Activated naive CD4-positive, alpha-beta T cell treated with anti-CD3 and anti-CD28 coated beads, Interleukin-2, amount 10 ng/mL, durations not matched to agents 7 days and 5 days (primary cell): ENCODE measurements at regions not wholly inside any gene's neighbourhood (a gene's known extent, or its start where the extent isn't known, plus 50 kb on each side); places are given as distances from the start of the nearest gene placed in this dataset.
"Not testable (repeated sequence)": the region's sequence is repeated elsewhere in the genome, so short reads cannot be mapped to it uniquely, and the experiment has no call there.

Source experiments
- CTCF ChIA-PET: fragments of 350-600 bp; sonication (Branson Sonifier 250); formaldehyde crosslinking; loops from one replicate; lab custom pipeline; 2021; ENCODE audit warnings: antibody characterized with exemption; lab: Charles Lee
- DNase-seq: peaks from one replicate; pipeline ENCODE4 v3.0.0-alpha.2; 2020
- H3K27ac Mint-ChIP-seq: one replicate; pipeline ENCODE4 v1.8.0; 2021; ENCODE audit warnings: mild to moderate bottlenecking, moderate library complexity, mixed read lengths
- H3K27me3 Mint-ChIP-seq: one replicate; pipeline ENCODE4 v1.8.0; 2021; ENCODE audit warnings: mild to moderate bottlenecking, mixed read lengths
- H3K36me3 Mint-ChIP-seq: one replicate; pipeline ENCODE4 v1.8.0; 2021; ENCODE audit warnings: mixed read lengths
- H3K4me1 Mint-ChIP-seq: one replicate; pipeline ENCODE4 v1.8.0; 2021; ENCODE audit warnings: mixed read lengths
- H3K4me3 Mint-ChIP-seq: one replicate; pipeline ENCODE4 v1.8.0; 2021; ENCODE audit warnings: mild to moderate bottlenecking, moderate library complexity, mixed read lengths
- H3K9me3 Mint-ChIP-seq: one replicate; pipeline ENCODE4 v1.8.0; 2021; ENCODE audit warnings: mixed read lengths

- Mint-ChIP-seq H3K9me3 (peaks cover 1% of the 10 kb centered on the region), H3K27ac (no peak overlapping the region), H3K27me3 (no peaks in the 10 kb centered on the region), H3K4me1 (no peaks in the 10 kb centered on the region), H3K36me3 (no peaks in the 10 kb centered on the region), H3K4me3 (no peak overlapping the region)
- CTCF ChIA-PET: no interaction called here
- no peak for DNase-seq
Measured at GRCh38 chr13:91046715-91047327, 300.7 kb upstream of the MIR17HG start.

DNA sequence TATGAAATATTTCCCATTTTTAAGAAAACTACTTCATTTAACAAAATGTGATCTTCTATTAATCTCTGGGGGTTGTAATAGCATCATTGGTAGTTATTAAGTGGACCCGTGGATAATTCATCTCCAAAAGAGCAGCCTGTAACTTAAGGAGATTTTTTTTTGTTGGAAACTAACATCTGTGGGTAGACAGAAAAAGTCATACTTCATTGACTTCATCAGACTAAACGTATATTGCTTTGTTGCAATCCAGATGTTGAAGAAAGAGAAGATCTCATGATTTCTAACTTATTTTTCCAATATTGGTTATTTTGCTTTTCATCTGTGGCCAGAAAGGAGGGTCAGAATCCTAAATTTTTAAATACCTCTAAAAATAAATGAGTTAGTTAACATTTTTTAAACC, 296.5 kb upstream of the MIR17HG start:
- Mint-ChIP-seq H3K27me3 (no peaks in the 10 kb centered on the region), H3K27ac (no peak overlapping the region), H3K4me3 (no peak overlapping the region), H3K4me1 (no peaks in the 10 kb centered on the region), H3K9me3 (peaks cover 1% of the 10 kb centered on the region), H3K36me3 (no peaks in the 10 kb centered on the region)
- DNase-seq: no peak
- CTCF ChIA-PET: no interaction called here

- DNase-seq: no peak
- Mint-ChIP-seq H3K36me3 (no peaks in the 10 kb centered on the region), H3K9me3 (peaks cover 1% of the 10 kb centered on the region), H3K27ac (no peak overlapping the region), H3K4me1 (no peaks in the 10 kb centered on the region), H3K27me3 (no peaks in the 10 kb centered on the region), H3K4me3 (no peak overlapping the region)
- CTCF ChIA-PET: no interaction called here
Measured at GRCh38 chr13:91052876-91053275, 294.6 kb upstream of the MIR17HG start.

DNA sequence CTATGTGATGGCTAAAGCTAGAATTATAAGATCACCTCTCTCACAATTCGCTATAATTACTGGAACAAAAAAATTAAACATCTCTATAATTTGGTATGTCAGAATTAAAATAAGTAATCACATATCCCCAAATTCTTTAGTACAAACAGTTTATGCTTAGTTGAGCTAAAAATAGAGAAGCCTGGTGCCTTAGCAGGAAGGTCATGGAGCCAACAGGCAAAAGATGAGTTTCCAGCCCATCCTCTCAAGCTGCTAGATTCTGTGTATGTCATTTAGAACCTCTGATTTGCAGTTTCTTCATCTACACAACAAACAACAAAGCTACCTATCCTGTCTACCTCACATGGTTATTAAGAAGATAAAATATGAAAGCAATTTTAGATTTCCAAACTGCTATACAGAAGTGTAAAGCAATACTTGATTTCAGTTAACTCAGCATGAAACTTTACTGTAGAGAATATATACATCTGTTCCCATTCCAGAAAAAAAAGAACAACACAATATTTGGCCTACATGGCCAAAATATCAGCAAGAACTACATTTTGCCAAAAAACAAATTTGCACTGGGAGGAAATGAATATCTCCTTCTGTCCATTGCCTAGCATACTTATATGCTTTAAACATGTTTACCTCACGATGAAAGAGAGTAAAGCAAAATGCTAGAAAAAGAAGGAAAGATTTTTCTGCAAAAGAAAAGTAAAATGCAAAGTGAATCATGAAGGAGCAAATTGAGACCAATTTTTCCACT, 294.0 kb upstream of the MIR17HG start:
- no peak for DNase-seq
- Mint-ChIP-seq H3K4me1 (no peaks in the 10 kb centered on the region), H3K4me3 (no peak overlapping the region), H3K9me3 (peaks cover 1% of the 10 kb centered on the region), H3K27me3 (no peaks in the 10 kb centered on the region), H3K36me3 (no peaks in the 10 kb centered on the region), H3K27ac (no peak overlapping the region)
- CTCF ChIA-PET: no interaction called here

DNA sequence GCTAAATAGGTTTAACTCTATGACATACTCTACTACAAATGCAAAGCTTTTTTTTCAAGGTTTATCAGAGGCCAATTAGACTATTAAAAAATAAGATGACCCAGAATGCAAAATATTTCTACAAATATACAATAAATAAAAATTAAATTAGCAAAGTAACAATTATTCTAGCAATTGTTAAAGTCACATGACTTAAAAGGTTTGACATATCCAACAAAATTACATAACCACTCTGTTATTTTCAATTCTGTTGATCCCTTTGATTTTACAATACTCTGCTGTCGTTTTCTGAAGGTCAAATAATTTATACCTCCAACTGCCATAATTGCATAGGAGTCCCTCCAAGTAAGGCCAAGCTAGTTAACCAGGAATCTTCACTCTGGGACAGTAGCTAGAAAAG, 292.6 kb upstream of the MIR17HG start:
- Mint-ChIP-seq H3K36me3 (no peaks in the 10 kb centered on the region), H3K27me3 (no peaks in the 10 kb centered on the region), H3K9me3 (peaks cover 5% of the 10 kb centered on the region), H3K4me3 (no peak overlapping the region), H3K4me1 (no peaks in the 10 kb centered on the region), H3K27ac (no peak overlapping the region)
- no peak for DNase-seq
- CTCF ChIA-PET: no interaction called here

DNA sequence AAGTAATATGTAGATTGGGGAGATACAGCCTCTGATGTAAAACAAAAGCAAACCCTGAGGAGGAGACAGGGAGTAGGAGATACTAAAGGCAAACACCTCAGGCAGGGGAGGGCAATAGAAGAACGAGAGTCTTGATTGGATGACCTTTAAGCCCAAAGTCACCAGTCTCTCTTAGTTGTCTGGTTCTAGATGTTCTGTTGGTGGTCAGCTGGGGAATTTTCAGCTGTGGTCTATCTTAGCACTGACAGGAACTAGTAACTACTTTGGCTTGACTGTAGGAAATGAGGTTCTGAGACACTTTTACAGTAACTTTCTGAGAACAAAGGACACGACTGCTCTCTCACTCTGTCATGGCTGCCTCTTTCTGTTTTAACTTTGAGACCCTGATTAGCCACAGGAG, 290.7 kb upstream of the MIR17HG start:
- CTCF ChIA-PET: no interaction called here

GRCh38 chr13:91057507-91057906, 290.0 kb upstream of the MIR17HG start:
- H3K36me3 Mint-ChIP-seq, H3K27me3 Mint-ChIP-seq, H3K4me1 Mint-ChIP-seq, CTCF ChIA-PET, DNase-seq, H3K4me3 Mint-ChIP-seq, H3K9me3 Mint-ChIP-seq, H3K27ac Mint-ChIP-seq: not testable (repeated sequence)

More for the DNA sequence above, 290.7 kb upstream of the MIR17HG start:
- H3K27me3 Mint-ChIP-seq: no peaks in the 10 kb centered on the region
- no peak for DNase-seq
- H3K36me3 Mint-ChIP-seq: no peaks in the 10 kb centered on the region
- no peaks in the 10 kb centered on the region for H3K4me1 Mint-ChIP-seq
- no peak overlapping the region for H3K27ac Mint-ChIP-seq
- H3K4me3 Mint-ChIP-seq: no peak overlapping the region
- H3K9me3 Mint-ChIP-seq: peaks cover 4% of the 10 kb centered on the region

DNA sequence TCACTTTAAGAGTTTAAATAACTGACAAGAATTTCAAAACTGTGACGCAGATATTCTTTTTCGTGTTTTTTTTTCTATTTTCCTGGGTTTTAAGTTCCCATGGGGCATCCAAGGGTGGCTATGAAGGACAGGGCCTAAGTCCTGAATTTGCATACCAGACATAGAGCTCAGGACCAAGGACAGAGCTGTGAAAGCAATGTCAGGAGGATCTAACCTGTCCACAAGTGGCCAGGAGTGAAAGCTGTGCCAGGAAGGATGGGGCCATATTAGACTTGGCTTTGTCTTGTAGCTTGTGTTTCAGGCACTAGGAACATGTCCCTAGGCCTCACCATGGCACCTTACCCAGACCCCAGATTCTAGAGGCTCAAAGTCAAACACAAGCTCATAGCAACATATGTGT, 289.4 kb upstream of the MIR17HG start:
- DNase-seq: no peak
- Mint-ChIP-seq H3K4me1 (no peaks in the 10 kb centered on the region), H3K4me3 (no peak overlapping the region), H3K9me3 (peaks cover 4% of the 10 kb centered on the region), H3K27me3 (no peaks in the 10 kb centered on the region), H3K27ac (no peak overlapping the region), H3K36me3 (no peaks in the 10 kb centered on the region)
- CTCF ChIA-PET: no interaction called here

- peaks cover 4% of the 10 kb centered on the region for H3K9me3 Mint-ChIP-seq
- CTCF ChIA-PET: no interaction called here
- no peaks in the 10 kb centered on the region for H3K4me1 Mint-ChIP-seq
- H3K27ac Mint-ChIP-seq: no peak overlapping the region
- H3K27me3 Mint-ChIP-seq: no peaks in the 10 kb centered on the region
- no peak overlapping the region for H3K4me3 Mint-ChIP-seq
- H3K36me3 Mint-ChIP-seq: no peaks in the 10 kb centered on the region
- DNase-seq: no peak
Measured at GRCh38 chr13:91058919-91059318, 288.6 kb upstream of the MIR17HG start.

DNA sequence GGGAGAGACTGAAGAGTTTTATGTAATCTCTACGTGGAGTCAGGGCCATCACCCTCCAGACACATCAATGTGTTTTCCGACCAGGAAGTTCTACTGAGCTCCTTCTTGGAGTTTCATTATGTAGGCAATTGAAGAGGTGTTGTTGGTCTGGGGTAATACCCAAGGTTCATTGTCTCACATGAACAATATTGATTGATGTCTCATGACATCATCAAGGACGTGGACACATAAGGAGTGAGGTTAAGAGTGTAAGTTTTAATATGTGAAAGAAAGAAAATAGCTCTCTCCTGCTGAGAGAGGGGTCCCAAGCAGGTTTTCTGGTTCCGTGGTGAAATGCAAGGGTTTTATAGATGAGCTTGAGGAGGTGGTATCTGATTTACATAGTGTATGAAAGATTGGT, 280.7 kb upstream of the MIR17HG start:
- Mint-ChIP-seq H3K4me1 (no peaks in the 10 kb centered on the region), H3K27me3 (no peaks in the 10 kb centered on the region), H3K9me3 (no peaks in the 10 kb centered on the region), H3K4me3 (no peak overlapping the region), H3K36me3 (no peaks in the 10 kb centered on the region), H3K27ac (no peak overlapping the region)
- no peak for DNase-seq
- CTCF ChIA-PET: interaction anchor here (0.5 kb wide), 1 partner anchor 113 kb away, joined by 3 read pairs; no protein-coding TSS in a partner anchor

- Mint-ChIP-seq H3K4me3 (no peak overlapping the region), H3K27ac (no peak overlapping the region), H3K9me3 (no peaks in the 10 kb centered on the region), H3K27me3 (no peaks in the 10 kb centered on the region), H3K4me1 (no peaks in the 10 kb centered on the region), H3K36me3 (no peaks in the 10 kb centered on the region)
- CTCF ChIA-PET: no interaction called here
- DNase-seq: no peak
Measured at GRCh38 chr13:91072486-91072885, 275.0 kb upstream of the MIR17HG start.

DNA sequence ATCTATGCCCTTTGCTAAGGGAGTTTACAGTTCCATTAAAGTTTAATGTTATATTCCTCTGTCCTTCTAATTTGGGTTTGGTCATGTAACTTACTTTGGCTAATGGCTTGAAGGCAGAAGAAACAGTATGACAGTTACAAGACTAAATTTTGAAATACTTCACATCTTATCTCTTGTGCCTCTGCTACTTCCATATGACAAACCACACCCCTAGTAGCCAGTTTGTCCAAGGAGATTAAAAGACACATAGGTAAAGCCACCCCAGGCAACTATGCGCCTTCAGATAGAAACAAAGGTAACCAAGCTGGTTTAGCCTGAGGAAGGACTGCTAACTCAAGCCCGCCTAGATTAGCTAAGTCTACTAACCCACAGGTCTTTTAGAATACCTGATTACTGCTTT, 273.4 kb upstream of the MIR17HG start:
- Mint-ChIP-seq H3K27ac (no peak overlapping the region), H3K27me3 (no peaks in the 10 kb centered on the region), H3K4me1 (no peaks in the 10 kb centered on the region), H3K36me3 (no peaks in the 10 kb centered on the region), H3K4me3 (no peak overlapping the region), H3K9me3 (no peaks in the 10 kb centered on the region)
- CTCF ChIA-PET: no interaction called here
- no peak for DNase-seq

DNA sequence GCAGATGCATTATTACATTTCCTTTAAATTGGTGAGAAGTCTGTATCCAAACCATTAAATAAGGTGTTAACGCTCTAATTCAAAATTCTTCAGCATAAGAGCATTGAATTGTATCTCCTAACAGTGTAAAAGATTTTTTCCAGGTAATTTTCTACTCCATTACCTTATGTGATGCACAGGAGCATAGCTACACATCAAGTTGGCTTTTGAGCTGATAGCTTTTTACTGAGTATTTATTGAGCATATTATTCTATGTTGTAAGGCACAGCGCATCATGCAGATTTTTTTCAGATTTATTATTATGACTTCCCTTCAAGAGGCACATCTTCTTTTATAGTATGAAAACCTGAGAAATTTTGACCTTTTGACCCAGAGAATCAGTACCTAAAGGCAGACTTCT, 270.7 kb upstream of the MIR17HG start:
- Mint-ChIP-seq H3K27me3 (no peaks in the 10 kb centered on the region), H3K4me1 (no peaks in the 10 kb centered on the region), H3K4me3 (no peak overlapping the region), H3K36me3 (no peaks in the 10 kb centered on the region), H3K9me3 (no peaks in the 10 kb centered on the region), H3K27ac (no peak overlapping the region)
- CTCF ChIA-PET: no interaction called here
- no peak for DNase-seq

DNA sequence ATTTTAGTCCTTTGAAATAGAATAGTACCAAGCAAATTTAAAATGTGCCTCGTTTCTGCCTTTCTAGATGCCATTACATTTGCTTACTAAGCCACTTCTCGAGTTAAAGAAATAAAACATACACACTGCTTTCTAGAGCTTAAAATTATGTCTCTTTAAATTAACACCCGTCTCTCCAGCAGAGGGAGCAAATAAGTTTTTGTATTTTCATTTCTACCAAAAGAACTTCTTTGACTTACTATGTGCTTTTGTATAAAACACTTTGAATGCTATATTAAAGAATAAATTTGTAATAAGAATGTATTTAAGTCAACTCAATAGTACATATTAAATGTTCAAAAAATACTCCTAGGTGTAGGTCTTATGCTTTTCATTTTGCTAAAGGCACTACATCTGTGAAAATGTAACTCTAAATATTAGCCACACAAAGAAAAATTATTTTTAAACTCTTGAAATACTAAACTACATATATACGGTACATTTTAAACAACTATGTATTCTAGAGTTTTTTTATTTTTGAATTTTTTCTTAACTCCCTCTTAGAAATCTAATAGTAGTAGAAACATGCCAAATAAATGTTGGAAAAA, 269.3 kb upstream of the MIR17HG start:
- no peaks in the 10 kb centered on the region for H3K4me1 Mint-ChIP-seq
- H3K9me3 Mint-ChIP-seq: no peaks in the 10 kb centered on the region
- H3K4me3 Mint-ChIP-seq: no peak overlapping the region
- DNase-seq: no peak
- CTCF ChIA-PET: no interaction called here
- H3K27ac Mint-ChIP-seq: no peak overlapping the region
- no peaks in the 10 kb centered on the region for H3K36me3 Mint-ChIP-seq
- no peaks in the 10 kb centered on the region for H3K27me3 Mint-ChIP-seq

DNA sequence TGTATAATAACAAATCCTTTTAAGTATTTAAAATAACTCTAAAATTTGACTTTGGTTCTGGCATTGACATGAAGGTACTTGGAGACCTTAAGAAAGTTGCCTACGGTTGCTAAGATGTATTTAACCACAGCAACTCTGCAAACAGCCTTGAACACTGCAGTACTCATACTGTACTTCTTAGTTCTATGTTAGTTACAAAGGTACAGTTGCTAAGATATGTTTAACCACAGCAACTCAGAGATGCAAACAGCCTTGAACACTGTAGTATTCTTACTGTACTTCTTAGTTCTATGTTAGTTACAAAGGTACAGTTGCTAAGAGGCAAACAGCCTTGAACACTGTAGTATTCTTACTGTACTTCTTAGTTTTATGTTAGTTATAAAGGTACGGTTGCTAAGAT, 268.3 kb upstream of the MIR17HG start:
- H3K27ac Mint-ChIP-seq: no peak overlapping the region
- no peaks in the 10 kb centered on the region for H3K9me3 Mint-ChIP-seq
- H3K4me1 Mint-ChIP-seq: no peaks in the 10 kb centered on the region
- no peaks in the 10 kb centered on the region for H3K36me3 Mint-ChIP-seq
- no peaks in the 10 kb centered on the region for H3K27me3 Mint-ChIP-seq
- CTCF ChIA-PET: no interaction called here
- no peak for DNase-seq
- no peak overlapping the region for H3K4me3 Mint-ChIP-seq
